Ecto neural progenitor cell (in vitro differentiated cells): ENCODE measurements at regions not wholly inside any gene's neighbourhood (a gene's known extent, or its start where the extent isn't known, plus 50 kb on each side); places are given as distances from the start of the nearest gene placed in this dataset.

Source experiments
- DNase-seq: peaks from one replicate; pipeline ENCODE4 v3.0.0-alpha.2; 2018; ENCODE audit warnings: low spot score

DNA sequence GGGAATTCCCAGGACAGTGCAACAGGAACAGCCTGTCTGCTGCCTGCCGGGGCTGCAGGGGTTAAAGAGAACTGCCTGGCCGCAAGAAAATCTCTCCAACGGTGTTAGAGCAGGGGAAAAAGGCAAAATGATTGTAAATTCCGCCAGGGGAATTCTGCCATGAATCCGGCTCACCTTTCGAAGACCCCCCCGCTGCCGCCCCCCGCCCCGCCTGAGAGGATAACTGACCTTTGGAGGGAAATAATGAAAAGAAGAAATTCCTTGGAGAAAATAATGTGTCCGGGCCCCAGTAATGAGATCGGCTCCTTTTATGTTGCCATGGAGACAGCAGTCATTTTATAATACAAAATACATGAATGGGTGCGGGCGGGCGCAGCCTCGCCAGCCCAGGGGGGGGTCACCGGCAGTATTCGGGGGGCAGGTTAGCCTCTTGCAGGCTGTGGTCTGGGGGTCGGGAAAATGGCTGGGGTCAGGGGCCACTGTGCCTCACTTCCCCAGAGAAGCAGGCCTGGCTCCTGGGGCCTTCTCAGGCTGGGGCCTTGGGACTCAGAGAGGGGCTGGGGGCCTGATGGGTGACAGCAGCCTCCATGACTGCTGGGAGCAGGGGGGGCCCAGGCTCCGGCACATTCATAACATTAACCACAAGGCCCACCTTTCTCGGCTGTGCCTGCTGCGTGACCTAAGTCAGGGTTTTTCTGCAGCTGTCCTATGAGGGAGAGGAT is 228.1 kb downstream of the MN1 start:
- no peak for DNase-seq

DNA sequence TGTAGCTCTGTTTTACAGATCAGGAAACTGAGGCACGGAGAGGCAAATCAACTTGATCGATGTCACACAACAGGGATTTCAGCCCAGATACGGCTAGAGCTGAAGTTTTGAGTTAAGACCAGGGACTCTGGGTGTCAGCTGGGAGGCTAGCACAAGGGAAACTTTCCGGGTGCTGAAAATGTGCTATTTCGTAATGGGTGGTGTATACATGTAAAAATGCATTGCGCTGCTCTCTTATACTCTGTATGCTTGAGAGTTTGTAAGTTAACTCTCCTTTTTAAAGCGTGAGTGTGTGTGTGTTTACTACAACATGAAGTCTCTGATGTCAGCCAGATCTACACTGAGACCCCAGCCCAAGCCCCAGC is 227.6 kb downstream of the MN1 start:
- no peak for DNase-seq

DNA sequence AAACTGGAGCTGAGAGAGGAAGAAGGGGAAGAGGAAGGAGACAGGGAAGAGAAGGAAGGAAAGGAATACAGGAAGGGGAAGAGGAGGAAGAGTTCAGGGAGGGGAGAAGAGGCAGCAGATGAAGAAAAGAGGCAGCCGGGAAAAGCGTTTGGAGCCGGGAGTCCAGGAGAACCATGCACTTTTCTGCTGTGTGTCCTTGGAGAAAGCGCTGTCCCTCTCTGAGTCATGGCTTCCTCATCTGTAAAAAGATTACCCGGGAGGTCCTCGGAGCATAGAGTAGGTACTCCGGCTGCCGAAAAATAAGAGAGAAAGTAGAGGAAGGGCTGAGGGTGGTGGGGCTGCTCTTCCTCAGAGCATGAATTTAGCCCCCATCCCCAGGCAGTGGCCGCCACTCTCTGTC is 226.9 kb downstream of the MN1 start:
- DNase-seq: no peak

DNA sequence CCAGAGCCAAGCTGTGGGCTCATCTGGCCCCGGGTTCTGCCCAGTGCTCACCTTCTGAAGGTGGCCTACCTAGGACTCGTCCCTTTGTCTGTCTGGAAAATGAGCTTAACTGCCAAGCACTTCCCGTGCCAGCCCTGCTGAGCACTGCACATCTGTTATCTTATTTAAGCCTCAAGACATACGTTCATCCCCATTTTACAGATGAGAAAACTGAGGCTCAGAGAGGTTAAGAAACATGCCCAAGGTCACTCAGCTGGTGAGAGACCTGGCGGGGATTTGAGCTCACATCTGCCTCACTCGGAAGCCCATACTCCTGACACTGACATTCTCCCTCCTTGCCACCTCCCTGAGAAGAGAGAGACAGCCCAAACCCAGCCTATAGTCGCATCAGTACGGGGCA is 226.2 kb downstream of the MN1 start:
- no peak for DNase-seq

DNA sequence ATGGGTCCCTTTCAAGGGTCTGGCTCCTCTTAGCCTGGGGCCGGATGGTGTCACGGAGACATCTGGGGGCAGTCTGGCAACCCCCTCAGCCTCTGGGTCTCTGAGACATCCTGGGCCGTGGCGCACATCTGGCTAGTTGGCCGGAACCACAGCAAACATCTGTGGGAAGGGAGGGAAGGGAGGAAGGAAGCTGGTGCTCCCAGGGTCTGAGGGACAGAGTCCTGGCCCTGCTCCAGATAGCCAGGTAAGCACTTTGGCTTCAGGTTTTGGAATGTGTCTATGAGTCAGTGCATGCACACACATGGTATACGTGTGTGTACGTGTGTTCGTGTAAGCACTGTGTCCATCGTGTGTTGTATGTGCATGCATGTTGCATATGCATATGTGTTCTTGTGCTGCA is 225.1 kb downstream of the MN1 start:
- no peak for DNase-seq

DNA sequence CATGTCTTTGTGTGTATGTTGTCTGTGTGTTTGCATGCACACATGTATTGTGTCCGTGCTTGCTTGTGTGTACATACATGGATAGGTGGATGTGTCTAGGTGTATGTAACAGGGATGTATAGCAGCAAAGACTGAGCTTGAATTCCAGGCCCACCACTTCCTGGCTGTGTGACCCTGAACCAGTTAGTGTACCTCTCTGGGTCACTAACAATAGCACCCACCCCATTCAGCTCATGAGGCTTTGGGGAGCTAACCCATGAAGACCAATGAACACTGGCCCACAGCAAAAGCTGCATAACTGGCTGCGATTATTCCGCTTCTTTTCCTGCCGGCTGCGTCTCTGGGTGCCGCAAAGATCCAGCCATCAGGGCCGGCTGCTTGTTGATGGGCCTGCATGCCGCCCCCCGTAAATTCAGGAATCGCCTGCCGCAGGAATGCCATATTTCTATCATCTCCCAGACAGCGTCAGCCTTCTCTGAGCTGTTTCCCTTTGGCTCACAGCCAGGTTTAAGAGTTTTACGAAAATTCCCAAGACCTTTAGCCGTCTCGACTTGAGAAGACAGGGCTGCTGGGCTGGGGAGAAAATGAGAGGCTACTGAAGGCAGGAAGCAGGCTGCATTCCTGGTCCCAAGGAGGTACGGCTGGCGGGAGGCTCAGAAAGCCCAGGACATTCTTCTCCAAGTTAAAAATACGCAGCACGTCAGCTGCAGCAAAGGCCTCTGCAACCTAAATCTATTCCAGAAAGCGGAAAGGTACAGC is 224.6 kb downstream of the MN1 start:
- DNase-seq: no peak

DNA sequence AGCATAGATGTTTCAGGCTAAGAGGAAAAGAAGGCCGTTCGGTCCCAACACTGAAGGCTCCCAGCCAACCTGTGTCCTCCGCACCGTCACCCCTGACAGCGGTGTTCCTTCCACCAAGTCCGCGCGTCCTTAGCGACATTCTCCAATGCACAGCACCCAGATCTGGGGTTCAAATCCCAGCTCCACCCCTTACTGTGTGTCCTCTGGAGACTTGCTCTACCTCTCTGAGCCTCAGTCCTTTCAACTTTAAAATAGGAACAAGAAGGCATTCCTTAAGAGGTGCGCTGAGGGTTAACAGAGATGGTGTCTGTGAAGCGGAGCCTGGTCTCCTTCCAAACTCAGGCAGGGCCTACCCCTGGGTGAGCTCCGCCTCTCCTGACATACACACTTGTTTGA is 224.0 kb downstream of the MN1 start:
- no peak for DNase-seq

DNA sequence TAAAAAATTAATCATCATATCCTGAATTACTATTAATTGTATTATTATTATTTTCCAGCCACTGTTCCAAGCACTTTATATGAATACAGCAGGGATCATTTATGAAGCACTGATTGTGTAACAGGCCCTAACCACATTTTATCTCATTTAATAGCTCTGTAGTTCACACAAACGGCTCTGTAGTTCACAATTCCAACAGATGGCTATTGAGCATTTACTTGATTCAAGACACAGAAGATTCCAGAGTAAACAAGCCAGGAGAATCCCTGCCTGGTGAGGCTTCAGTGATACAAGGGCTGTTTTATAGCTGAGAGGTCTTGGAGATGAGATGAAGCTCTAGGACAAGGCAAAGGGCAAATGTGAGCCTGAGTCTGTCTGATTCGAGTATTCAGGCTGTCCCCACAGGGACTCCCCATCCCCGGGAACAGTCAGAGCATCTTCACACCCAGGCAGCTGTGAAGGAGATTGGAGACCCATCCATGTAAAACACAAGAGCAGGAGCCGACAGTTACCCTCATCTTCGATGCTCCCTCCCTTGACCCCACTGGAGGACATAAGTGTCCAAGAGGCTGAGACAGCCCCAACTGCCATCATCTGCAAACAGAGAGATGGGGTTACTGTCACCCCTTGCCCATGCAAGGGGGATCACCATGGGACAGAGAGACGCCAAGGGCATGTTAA is 222.5 kb downstream of the MN1 start:
- DNase-seq: no peak

DNA sequence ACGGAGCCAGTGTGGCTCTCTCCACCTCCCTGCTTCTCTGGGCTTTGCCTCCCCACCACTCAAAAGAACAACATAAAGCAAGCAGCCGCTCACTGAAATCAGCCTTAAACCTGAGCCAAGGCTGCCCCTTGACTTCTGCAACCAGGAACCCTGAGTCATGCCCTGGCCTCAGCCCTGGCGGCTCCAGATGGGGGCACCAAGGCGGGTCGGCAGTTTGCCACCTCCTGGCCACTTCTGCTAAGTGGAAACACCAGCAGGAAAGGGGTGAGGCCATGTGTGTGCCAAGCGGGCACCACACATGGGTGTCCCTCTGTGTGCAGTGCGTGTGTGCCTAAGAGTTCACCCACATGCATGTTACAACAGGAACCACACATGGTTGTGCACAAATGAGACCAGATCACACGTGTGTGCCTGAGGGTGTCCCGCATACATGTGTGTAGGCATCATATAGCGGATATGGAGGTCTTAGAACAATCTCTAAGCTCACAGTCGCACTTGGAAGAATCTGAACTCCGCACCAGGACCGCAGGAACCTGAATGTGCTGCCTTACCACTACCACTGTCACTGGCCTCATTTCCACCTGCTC is 221.2 kb downstream of the MN1 start:
- no peak for DNase-seq

DNA sequence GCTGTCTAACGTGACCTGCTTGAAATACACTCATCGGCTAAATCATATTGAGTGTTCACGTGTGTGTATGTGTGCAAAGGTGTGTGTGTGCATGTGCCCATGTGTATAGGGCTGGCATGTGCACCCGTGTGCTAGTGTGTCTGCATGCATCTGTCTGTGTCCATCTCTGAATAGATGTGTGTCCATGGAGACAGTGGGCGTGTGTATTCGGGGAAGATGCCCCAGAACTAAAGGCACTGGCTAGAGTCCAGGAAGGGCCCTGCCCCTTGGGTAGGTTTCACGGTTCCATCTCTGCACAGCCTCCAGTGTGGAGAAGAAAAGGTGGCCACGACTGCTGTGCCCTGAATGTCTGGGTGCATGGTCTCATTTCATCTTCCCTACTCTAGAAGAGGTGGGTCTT is 220.3 kb downstream of the MN1 start:
- DNase-seq: no peak

DNA sequence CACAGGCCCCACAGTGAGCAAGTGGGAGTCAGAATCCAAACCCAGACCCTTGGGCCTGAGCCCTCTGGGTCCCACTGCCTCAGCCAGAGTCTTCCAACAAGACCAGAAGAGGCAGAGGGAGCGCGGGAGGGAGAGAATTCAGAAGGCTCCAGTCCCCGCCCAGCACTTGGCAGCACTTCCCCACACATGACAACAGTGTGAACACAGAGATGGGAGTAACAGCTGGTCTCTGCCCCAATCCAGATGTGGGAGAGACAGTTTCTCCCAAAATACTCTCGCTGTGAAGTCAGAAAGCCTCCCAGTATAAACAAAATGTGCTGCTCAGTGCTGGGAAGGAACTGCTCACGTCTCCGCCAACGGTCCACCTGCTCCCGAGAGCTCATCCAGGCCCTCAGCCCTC is 219.9 kb downstream of the MN1 start:
- DNase-seq: no peak

DNA sequence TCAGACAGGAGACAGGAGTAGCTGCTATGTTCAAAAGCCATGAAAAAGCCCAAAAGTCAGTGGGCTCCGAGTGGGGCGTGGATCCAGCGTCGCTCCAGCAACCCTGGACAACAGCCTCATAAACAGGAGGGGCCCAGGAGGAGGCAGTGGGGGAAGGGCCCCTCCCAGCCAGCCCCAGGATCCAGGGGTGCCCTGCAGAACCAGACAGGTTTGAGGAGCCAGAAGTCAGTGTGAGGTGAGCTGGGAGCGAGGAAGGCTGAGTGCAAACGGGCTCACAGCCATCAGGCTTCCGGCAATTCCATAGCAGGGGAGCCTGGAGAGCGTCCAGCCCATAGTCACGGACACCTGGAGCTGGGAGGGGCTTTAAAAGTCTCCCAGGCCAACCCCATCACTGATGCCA is 217.7 kb downstream of the MN1 start:
- no peak for DNase-seq

DNA sequence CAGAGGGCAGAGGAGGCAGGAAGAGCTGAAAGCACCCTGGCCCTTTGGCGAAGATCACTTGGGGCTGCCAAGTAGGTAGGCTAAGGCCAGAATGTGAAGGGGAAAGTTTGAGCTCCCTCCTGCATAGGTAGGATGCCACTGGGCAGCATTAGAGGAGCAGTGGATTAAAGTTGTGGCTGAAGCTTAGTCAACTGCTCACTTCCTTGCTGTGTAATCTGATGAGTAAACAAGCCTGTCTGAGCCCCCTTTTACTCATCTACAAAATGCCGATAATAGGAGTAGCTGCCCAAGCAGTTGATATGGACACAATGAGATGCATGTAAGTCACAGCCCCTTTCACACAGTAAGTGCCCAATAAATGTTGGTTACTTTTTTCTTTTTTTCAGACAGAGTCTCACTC is 216.4 kb downstream of the MN1 start:
- DNase-seq: no peak

DNA sequence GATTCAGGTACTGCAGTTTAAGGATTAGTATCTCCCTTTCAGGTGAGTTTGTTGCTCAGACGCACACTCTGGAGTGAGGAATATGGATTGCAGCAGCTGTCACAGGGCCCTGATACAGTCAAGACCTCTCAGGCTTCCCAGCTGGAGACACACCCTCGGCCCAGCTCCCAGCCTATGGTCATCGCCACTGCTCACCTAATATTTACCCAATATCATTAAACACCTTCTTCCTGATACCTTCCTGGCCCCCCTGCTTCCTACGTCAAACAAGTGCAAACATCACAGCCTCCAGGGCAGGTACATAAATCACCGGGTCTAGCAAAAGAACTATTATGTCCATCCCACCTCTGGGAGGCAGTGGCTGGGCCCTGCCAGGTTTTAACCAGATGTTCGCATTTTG is 213.3 kb downstream of the MN1 start:
- no peak for DNase-seq

DNA sequence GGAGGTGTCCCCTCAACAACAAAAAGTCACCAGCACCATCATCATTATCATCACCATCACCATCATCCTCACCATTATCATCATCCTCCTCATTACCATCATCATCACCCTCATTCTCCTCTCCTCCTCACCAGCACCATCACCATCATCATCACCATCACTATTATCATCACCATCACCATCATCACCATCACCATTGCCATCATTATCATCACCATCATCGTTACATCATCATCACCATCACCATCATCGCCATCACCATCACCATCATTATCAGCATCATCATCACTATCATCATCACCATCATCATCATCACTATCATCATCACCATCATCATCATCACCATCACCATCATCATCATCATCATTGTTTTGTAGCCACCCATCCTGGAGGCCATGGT is 212.6 kb downstream of the MN1 start:
- DNase-seq: no peak

DNA sequence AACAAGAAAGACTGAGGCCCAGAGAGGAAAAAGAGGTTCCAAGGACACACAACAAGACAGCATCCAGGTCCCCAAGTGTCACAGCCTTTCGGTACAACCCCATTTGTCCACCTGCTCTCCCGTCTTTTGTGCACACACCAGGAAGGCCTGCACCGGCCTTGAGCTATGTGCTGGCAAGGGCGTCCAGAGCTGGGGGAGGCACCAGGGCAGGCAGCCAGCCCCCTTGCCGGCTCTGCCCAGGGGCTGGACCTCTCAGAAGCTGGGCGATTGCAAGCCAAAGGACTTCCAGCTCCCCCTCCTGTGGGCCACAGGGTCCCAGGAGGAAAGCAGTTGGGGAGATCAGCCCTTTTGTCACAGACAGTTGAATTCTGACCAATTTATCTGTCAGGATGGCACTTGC is 210.5 kb downstream of the MN1 start:
- no peak for DNase-seq

DNA sequence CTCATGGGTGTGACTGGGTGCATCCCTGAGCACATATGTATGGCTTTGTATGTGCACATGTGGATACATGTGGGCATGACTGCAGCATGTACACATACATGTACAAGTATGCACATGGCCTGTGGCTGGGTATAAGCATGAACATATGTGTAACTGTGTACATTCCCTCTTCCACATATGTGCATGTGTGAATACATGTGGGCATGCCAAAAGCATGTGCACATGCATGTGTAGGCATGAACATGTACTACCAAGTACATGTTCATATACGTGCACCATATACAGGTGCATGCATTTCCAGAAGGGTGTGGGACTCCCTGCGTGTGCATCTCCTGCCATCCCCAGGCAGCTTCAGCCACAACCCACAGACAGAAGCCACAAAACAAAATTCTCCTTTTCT is 208.2 kb downstream of the MN1 start:
- no peak for DNase-seq

DNA sequence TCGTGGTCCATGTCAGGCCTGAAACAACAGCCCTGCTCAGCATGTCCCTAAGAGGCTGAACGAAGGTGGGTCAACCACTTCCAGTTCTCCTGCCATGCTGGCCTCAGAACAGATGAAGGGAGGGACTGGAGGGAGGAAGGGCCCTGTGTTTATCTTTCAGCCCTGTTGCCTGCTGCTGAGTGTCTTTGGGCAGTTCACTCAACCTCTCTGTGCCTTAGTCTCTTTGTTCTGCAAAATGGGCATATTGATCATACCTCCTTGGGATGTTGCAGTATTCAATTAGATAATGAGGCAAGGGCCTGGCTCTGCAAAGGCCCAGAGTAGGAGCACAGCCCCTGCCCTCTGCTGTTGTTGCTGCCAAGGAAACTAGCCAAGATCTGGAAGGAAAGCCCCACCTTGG is 207.5 kb downstream of the MN1 start:
- no peak for DNase-seq

DNA sequence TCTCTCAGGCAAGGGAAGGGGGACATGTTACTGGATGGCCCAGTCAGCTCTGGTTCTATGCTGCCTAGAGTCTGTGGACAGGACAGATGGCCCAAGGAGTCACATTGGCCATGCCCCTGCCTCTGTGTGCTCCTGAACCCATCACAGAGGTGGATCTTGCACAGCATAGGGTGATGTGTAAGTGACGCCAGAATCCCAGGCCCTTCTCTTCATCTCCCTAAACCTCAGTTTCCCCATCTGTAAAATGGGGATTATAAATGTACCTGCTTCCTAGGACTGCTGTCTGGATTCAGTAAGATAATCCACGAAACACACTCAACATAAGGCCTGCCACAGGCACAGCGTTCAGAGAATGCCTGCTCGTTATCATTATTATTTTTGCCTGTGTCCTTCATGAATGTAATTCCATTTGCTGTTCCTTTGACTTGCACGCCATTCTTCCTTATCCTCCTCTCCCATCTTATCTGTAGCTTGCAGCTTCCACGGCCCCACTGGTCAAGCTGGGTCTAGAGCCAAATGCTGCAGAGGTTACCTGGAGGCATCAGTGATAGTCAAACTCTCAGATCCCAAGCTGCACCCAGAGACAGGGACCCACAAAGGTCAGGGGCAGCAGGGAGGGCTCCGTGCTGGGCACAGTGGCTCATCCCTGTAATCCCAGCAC is 207.0 kb downstream of the MN1 start:
- DNase-seq: no peak

DNA sequence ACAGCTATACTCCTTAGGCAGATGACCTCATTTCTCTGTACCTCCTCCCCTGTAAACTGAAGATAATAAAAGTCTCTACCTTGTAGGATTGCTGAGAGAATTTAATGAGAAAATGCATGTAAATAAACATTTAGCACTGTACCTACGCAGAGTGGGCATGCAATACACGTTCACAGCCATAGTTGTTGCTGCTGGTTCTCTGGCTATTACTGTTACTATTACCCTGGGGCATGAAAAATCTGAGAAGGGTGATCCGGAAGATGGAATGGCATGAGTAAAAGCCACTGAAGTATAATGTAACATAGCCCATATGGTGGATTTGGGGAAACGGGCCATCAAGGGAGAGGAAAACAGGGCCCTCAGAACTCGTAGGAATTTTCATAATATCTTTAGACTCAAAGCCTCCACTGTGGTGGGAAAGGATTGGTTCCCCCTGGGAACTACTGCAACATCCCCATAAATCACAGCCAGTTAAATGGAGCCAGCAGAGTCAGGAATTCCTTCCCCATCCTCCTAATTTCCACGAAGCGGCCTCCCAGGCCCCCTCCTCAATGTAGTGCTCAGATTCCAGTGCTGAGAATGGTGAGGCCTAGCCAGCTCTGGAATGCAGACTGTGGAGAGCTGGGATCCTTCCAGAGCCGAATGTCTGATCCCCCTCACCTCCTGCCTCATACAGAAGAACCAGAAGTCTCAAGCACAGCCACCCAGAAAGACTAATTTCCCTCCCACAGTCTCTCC is 205.3 kb downstream of the MN1 start:
- no peak for DNase-seq

DNA sequence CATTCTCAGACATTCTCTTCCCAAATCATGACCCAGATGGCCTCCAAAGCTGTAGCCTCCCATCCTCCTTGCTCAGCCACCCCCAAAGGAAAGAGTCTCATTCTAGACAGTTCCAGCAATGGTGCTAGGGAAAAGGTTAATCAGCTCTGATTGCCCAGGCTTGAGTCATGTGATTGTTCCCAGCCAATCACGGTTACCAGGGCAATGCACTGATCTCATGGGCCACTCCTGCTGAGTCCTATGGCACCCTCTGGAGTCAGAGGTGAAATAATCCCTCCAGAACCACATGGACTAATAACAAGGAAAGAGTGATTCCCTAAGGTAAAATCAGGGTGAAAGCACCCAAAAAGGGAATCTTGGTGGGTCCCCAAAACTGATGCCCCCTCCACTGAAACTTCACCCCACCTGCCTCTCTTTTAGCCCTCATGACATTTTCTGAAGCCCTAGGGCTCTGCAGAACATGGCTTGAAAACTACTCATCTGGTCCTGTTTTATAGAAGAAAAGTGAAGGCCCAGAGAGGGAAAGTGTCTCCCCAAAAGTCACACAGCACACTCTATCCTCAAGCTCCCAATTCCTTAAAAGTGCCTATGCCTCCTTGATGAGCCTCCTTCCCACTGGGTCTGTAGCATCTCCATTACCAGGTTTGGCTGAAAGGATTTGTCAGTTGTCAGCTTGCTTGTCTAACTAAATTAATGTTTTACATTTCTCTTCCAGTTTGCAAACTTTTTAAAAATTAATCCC is 203.7 kb downstream of the MN1 start:
- no peak for DNase-seq
